SIG-M5 treated with dmso at 0.1 percent for 504 hours (cell line): ENCODE measurements at regions not wholly inside any gene's neighbourhood (a gene's known extent, or its start where the extent isn't known, plus 50 kb on each side); places are given as distances from the start of the nearest gene placed in this dataset.

Experiments
- DNase-seq: peaks from one replicate; lab custom pipeline; 2025; ENCODE audit not compliant: unreplicated experiment; lab: John Stamatoyannopoulos, UW

DNA sequence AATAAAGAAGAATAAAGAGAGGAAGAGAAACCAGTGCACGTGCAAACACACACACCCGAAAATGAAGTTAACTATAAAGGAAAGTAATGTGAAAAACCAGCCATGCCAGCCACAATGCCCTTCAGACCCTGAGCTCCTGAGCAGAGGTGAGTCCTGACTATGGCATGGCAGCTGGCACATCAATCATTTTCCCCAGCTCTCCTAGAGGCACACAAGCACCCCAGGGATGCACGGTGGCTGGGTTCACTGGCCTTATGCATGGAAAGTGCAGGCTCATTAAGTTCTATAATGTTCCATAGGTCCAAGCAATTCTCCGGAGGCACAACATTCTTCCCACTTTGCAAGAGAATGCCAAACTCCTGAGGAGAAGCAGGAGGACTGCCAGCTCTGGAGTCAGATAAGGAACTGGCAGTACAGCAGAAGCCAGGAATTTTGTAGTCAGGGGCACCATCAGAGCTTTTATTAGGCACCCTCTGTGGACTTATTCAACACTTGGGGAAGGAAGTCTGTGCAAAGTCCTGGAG is 175.0 kb upstream of the PRDM1 start:
- no peak for DNase-seq

DNA sequence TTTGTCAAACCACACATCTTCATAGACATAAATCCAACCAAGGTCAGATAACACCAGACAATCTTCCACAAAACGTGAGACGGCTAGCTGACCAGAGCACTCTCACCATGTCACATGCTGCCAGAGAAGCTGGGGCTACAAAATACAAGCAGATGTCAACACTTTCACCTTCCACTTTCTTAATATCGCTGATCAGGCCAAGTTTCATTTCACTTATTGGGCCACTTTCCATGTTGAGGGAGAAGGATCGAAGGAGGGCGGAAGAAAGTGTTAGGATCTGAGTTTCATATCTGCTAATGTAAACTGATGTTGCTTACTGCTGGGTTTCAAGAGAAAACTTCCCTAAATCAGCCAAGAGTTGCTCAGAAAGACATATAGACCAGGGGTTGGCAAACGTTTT is 177.0 kb upstream of the PRDM1 start:
- peak; percentile 54 for DNase-seq

DNA sequence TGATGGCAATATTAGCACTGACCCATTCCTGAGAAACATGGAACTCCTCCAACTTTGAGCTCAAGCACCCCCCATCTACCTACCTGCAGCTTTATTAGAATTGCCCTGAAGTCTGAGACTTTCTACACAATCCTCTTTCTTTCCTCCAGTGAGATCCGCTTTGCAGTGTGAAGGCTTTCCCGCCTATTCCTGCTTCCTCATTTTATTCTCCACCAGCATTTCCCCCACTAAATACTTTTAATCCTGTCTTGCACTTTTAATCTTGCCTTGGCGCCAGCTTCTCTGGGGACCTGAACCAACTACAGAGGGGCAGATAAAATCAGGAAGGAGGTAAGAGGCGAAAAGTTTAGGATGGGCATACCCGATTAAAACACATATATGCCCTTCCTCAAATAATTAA is 178.1 kb upstream of the PRDM1 start:
- DNase-seq: no peak

DNA sequence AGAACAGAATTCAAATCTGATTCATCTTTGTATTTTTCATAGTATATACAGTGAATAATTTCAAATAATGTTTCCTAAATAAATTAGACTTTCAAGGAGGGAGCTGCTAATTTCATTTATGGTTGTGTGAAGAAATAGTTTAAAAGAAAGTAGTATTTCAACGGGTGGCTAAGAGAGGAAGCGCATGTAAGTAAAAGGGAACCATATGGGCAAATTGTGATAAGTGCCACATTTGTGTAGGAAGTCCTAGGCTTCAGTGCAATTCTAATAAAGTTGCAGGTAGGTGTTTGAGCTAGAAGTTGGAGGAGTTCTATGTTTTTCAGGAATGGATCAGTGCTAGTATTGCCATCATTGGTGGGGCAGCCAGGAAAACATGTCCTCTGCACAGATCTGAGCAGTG is 178.8 kb upstream of the PRDM1 start:
- DNase-seq: no peak

DNA sequence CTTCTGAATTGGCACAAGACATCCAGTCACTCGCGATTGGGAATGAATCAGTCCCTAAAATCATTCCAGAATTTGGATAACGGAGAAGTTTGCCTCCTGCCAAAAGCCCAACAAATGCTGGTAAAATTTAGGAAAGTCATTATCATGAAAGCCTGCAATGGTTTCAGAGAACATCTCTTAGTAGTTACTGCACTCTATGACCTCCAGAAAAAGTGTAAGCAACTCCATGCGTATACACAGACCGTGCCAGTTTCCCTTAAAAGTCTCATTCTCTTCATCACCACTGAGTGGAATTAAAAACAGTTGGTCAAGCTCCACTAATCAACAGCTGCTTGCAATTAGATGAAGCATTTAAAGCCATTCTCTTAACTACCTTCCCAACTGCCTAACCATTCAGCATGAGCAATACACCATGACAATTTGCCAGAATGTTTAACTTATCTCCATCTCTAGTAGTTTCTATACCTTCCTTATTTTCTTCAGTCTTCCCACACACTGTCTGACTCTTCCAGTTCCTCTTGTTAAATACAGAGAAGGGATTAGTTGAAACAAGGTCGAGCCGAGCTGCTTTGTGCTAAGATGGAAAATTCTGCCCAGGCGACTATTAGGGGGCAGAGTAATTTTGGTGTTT is 183.6 kb upstream of the PRDM1 start:
- no peak for DNase-seq

GRCh38 chr6:105901583-105901982 is 184.6 kb upstream of the PRDM1 start:
- no peak for DNase-seq

DNA sequence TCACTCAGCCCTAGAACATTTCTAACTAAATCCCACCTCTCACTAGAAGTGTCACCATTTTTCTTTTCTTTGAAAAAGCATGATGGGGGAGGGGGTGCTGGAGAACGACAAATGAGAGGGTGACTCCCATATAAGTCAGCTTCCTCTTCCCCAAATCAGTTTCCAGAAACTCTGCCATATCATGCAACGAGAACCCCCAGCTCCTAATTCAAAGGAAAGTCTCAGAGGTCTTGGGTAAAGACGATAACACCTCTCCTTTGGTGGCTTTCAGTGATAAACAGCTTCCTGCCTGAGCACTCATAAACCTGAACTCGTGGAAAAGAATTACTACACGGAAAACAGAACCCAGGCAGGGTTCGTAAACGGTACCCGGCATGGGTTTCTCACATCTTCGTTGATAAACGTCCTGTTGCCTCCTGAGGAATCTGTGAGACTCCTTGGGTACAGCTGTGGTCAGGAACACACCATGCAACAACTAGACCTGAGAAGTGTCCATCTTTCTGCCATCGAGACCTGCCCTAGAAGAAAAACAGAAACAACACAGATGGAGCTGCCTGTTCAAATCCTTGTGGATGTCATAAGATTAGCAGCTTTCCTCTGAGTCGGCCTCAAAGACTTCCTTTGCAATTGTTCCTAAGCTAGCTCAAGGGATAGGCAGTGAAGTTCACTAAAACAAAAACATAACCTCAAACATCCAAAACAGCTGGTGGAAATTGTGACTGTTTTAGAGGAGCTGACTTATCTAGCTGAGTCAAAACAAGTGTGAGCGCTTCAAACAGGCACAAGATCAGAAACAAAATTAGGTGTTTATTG is 185.8 kb upstream of the PRDM1 start:
- DNase-seq: no peak

- no peak for DNase-seq
Observed at GRCh38 chr6:105898286-105898685, 187.8 kb upstream of the PRDM1 start.

DNA sequence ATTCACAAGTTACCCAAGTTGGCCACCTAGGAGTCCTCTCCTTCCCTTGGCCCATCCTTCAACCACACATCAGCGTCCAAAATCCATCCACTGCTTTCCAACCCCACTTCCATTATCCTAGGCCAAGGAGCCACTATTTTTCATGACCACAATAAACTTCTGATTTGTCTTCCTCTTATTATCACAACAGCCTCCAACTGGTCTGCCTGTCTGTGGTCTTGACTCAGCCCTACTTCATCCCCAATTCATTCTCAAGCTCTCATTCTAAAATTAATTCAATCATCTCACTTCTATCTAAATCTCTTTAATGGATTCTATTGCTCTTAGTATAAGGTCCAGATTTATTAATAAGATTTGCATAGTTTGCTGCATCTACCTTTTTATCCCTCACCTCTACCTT is 189.0 kb upstream of the PRDM1 start:
- no peak for DNase-seq

DNA sequence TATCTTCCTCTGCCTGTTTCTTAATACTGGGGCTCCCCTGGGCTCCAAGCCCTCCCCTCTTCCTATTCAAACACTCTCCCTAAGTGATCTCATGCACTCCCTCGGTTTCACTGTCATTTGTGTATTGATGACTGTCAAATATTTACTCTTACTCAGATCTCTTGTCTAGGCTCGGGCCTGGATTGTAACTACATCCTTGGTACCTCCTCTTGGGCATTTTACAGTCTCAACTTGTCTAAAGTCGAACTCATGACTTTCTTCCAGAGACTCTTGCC is 189.4 kb upstream of the PRDM1 start:
- DNase-seq: no peak

- no peak for DNase-seq
Observed at GRCh38 chr6:105896052-105896820, 189.9 kb upstream of the PRDM1 start.

GRCh38 chr6:105894556-105894955 is 191.6 kb upstream of the PRDM1 start:
- DNase-seq: no peak

GRCh38 chr6:105893741-105894140 is 192.4 kb upstream of the PRDM1 start:
- DNase-seq: no peak

DNA sequence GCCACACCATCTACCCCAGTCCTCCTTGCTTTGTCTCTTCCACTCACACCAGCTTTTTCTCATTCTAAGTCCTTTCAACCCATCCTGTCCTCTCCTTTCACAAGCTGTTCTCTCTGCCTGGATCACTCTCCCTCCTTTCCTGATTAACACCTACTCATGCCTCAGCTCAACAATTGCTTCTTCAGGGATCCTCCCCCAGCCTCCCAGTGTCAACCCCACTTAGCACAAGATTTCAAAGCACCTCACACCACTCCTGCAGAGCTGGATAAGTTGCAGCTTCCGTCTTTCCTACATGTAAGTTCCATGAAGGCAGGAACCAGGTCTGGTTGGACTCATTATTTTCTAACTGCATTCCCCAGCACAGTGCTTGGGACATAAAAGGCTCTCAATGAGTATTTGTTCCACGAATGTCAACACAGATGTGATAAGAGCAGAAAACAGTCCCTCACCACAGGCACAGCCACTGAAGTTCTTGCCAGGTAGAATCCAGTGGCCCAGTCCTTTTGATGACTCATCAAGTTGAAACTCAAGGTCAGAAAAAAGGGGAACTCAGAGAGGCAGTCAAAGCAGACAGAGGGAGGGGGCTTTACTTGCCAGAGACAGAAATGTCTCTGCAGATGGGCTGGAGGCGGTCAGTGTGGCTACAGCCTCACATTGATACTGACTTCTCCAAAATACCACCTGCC is 193.4 kb upstream of the PRDM1 start:
- peak; percentile 73 for DNase-seq

DNA sequence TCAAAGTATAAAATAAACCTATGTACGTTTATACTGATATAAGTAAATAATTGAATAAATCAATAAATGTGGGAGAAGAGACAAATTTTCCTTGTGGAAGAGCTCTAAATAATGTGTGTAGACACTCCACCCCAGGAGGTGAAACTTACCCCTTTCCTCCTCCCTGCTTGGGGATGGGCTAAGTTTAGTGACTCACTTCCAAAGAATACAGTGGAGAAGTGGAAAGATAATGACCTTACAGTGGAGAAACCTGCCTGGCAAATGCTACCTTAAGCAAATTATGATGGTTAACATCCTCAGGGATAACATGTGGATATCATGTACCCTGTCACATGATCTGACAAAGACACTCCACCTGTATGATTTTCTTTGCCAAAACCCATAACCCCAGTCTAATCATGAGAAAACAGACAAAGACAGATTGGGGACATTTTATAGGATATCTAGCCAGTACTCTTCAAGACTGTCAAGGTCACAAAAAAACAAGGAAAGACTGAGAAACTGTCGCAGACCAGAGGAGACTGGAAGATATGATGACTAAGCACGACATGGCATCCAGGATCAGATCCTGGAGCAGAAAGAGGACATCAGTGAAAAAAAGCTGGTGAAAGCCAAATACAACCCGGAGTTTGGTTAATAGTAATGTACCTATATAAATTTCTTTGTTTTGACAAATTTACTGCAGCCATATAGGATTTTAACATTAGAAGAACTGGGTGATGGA is 195.5 kb upstream of the PRDM1 start:
- DNase-seq: no peak

DNA sequence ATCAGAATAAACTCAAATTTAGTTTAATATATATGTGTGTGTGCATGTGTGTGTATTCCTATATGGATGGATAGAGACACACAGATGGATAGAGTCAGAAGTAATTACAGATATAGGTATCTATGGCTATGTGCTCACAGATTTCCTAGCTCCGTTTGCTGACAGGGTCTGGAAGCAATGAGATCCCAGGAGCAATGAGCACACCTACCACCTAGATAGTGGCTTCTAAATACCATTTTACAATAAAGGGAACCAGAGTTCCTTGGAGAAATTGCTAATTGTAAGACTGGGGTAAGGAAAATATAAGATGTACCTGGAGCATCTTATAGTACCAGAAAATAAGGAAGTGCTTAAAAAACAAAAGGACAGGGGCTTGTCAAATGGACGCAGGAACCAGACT is 196.2 kb upstream of the PRDM1 start:
- no peak for DNase-seq

DNA sequence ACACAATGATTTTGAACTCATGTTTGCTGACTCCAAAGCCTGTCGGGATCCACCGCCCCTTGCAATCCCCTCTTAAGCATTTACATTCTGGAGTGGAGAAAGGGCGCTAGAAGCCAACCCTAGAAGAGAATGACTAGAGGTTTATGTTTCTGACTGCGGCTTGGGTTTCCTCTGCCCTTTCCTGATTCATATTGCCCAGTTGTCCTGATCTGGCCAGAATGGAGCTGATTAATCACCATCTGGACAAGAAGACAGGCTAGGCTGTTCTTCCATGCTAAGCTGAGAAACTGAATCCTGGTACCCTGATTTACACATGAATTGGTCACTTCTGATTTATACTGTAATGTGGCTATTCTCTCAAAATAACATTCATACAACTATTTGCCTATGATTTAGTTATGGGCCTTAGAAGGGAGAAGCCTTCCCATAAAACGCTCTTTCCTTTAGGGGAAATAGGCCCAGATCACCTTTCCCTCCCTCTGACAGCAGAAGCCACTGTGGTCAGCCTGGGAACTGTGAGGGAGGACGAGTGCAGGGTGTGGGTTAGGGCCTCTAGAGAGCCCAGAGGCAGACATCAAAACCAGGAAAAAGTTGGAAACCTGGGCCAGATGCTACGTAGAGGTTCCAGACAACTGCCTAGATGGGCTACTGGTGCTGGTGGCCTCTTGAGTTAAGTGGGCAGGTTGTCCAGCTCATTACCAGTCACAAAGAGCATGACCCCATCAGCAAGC is 199.2 kb upstream of the PRDM1 start:
- no peak for DNase-seq

- no peak for DNase-seq
Observed at GRCh38 chr6:105886066-105886813, 199.9 kb upstream of the PRDM1 start.

GRCh38 chr6:105884426-105884825 is 201.7 kb upstream of the PRDM1 start:
- no peak for DNase-seq
